ENCODE measurements at regions not wholly inside any gene's neighbourhood (a gene's known extent, or its start where the extent isn't known, plus 50 kb on each side); places are given as distances from the start of the nearest gene placed in this dataset.

- no peak for DNase-seq (ENCODE audit: low read depth in 1 of 2, low spot score in 1 of 2)
These were observed 569.2 kb downstream of the METTL4 start for GRCh38 chr18:2002151-2002550.

- no peak for DNase-seq (ENCODE audit: low read depth in 1 of 2, low spot score in 1 of 2)
These were observed 568.7 kb downstream of the METTL4 start for GRCh38 chr18:2002604-2003003.

- DNase-seq (ENCODE audit: low read depth in 1 of 2, low spot score in 1 of 2) = no peak
These were observed 561.2 kb downstream of the METTL4 start for GRCh38 chr18:2009942-2010697.

GRCh38 chr18:2027016-2027415 is 544.3 kb downstream of the METTL4 start:
- DNase-seq (ENCODE audit: low read depth in 1 of 2, low spot score in 1 of 2) = no peak

GRCh38 chr18:2027756-2028155 is 543.5 kb downstream of the METTL4 start:
- no peak for DNase-seq (ENCODE audit: low read depth in 1 of 2, low spot score in 1 of 2)

- DNase-seq (ENCODE audit: low read depth in 1 of 2, low spot score in 1 of 2) = no peak
These were observed 542.3 kb downstream of the METTL4 start for GRCh38 chr18:2028986-2029385.

- no peak for DNase-seq (ENCODE audit: low read depth in 1 of 2, low spot score in 1 of 2)
These were observed 540.7 kb downstream of the METTL4 start for GRCh38 chr18:2030647-2031046.

- DNase-seq (ENCODE audit: low read depth in 1 of 2, low spot score in 1 of 2) = no peak
These were observed 539.3 kb downstream of the METTL4 start for GRCh38 chr18:2032036-2032435.

- DNase-seq (ENCODE audit: low read depth in 1 of 2, low spot score in 1 of 2) = no peak
These were observed 536.2 kb downstream of the METTL4 start for GRCh38 chr18:2035056-2035455.

GRCh38 chr18:2036086-2036485 is 535.2 kb downstream of the METTL4 start:
- no peak for DNase-seq (ENCODE audit: low read depth in 1 of 2, low spot score in 1 of 2)

GRCh38 chr18:2040279-2040678 is 531.0 kb downstream of the METTL4 start:
- no peak for DNase-seq (ENCODE audit: low read depth in 1 of 2, low spot score in 1 of 2)

GRCh38 chr18:2049986-2050385 is 521.3 kb downstream of the METTL4 start:
- DNase-seq (ENCODE audit: low read depth in 1 of 2, low spot score in 1 of 2) = no peak

GRCh38 chr18:2050702-2051201 is 520.6 kb downstream of the METTL4 start:
- no peak for DNase-seq (ENCODE audit: low read depth in 1 of 2, low spot score in 1 of 2)

GRCh38 chr18:2053490-2054089 is 517.7 kb downstream of the METTL4 start:
- no peak for DNase-seq (ENCODE audit: low read depth in 1 of 2, low spot score in 1 of 2)

- no peak for DNase-seq (ENCODE audit: low read depth in 1 of 2, low spot score in 1 of 2)
These were observed 512.0 kb downstream of the METTL4 start for GRCh38 chr18:2059336-2059735.

- no peak for DNase-seq (ENCODE audit: low read depth in 1 of 2, low spot score in 1 of 2)
These were observed 511.2 kb downstream of the METTL4 start for GRCh38 chr18:2060086-2060485.

GRCh38 chr18:2070631-2071030 is 500.7 kb downstream of the METTL4 start:
- no peak for DNase-seq (ENCODE audit: low read depth in 1 of 2, low spot score in 1 of 2)

GRCh38 chr18:2075499-2075898 is 495.8 kb downstream of the METTL4 start:
- DNase-seq (ENCODE audit: low read depth in 1 of 2, low spot score in 1 of 2) = no peak

GRCh38 chr18:2082676-2083075 is 488.6 kb downstream of the METTL4 start:
- DNase-seq (ENCODE audit: low read depth in 1 of 2, low spot score in 1 of 2) = no peak

GRCh38 chr18:2083691-2084090 is 487.6 kb downstream of the METTL4 start:
- no peak for DNase-seq (ENCODE audit: low read depth in 1 of 2, low spot score in 1 of 2)

GRCh38 chr18:2086439-2086838 is 484.9 kb downstream of the METTL4 start:
- DNase-seq (ENCODE audit: low read depth in 1 of 2, low spot score in 1 of 2) = no peak

- no peak for DNase-seq (ENCODE audit: low read depth in 1 of 2, low spot score in 1 of 2)
These were observed 483.2 kb downstream of the METTL4 start for GRCh38 chr18:2087877-2088673.

Data from stimulated activated CD4-positive, alpha-beta T cell treated with anti-CD3 and anti-CD28 coated beads, Interleukin-15, amount 100 ng/mL, for 1 hour (primary cell).